K562 (cell line): ENCODE measurements at regions not wholly inside any gene's neighbourhood (a gene's known extent, or its start where the extent isn't known, plus 50 kb on each side); places are given as distances from the start of the nearest gene placed in this dataset.

Experiments
- ATAC-seq: fragments of 200-7000 bp; cut with Tn5 transposase; 3 replicates; pipeline ENCODE4 v1.9.1; 2020; ENCODE audit warnings: moderate library complexity
- BruUV-seq: library from RNA; stranded (reverse); fragments of 400-500 nt; replicated peaks from 2 replicates; lab custom pipeline; 2021; lab: Mats Ljungman, UMichigan
- CTCF ChIA-PET: fragments of 300-600 bp; formaldehyde crosslinking; extraction: SDS; loops from one replicate; lab custom pipeline; 2021; ENCODE audit warnings: low intra/inter-chr PET ratio; lab: Yijun Ruan, JAX
- POLR2A ChIA-PET: fragments of 300-600, 350-650 bp; sonication (Branson Sonifier 250); formaldehyde crosslinking; extraction: SDS; loops from one replicate; lab custom pipeline; 2021; ENCODE audit warnings: antibody characterized with exemption, inconsistent platforms; lab: Yijun Ruan, JAX
- DNase-seq, 4 experiments: peaks; one replicate each; pipeline versions ENCODE4 v3.0.0 to v3.0.0-alpha.2; 2011 to 2018; ENCODE audit warnings: low spot score in 3 of 4, mixed read lengths in 3 of 4; ENCODE audit errors: extremely low read depth in 1 of 4
- FAIRE-seq: peaks from 2 replicates; lab custom pipeline; 2011; peaks lifted over from hg19 to GRCh38; lab: Jason Lieb, UNC
- H2AFZ ChIP-seq: 2 replicates; pipeline ENCODE4 v1.6.0; 2011; ENCODE audit warnings: low read depth, low read length, control low read depth, inconsistent platforms
- H3K27ac ChIP-seq: fragments of 200-600 bp; 3 replicates; pipeline ENCODE4 v1.8.0; 2011; ENCODE audit warnings: low read depth, mild to moderate bottlenecking, control low read depth, inconsistent platforms, low read length, moderate library complexity, mixed read lengths; ENCODE audit errors: extremely low read depth
- H3K27me3 ChIP-seq, 2 experiments: fragments of 300-600 bp in 1 of 2; 2 replicates in 1 of 2; 3 replicates in 1 of 2; pipeline versions ENCODE4 v1.6.0 to v1.8.0; 2011; ENCODE audit warnings: inconsistent platforms in 2 of 2, low read length in 2 of 2, mild to moderate bottlenecking in 1 of 2, mixed read lengths in 1 of 2, moderate library complexity in 1 of 2; ENCODE audit not compliant: control insufficient read depth in 2 of 2, insufficient read depth in 2 of 2
- H3K36me3 ChIP-seq: fragments of 300-600 bp; 3 replicates; pipeline ENCODE4 v1.8.0; 2011; ENCODE audit warnings: mild to moderate bottlenecking, low read length, inconsistent platforms; ENCODE audit not compliant: control insufficient read depth, insufficient read depth
- H3K4me1 ChIP-seq, 2 experiments: fragments of 200-600 bp in 1 of 2; replicated peaks in 1 of 2; 2 replicates in 1 of 2; 3 replicates in 1 of 2; pipeline versions ENCODE4 v1.5.1 to v1.8.0; 2011; ENCODE audit warnings: inconsistent platforms in 2 of 2, low read length in 2 of 2, mild to moderate bottlenecking in 1 of 2, mixed read lengths in 1 of 2, moderate library complexity in 1 of 2; ENCODE audit not compliant: control insufficient read depth in 2 of 2, insufficient read depth in 2 of 2
- H3K4me2 ChIP-seq: 2 replicates; pipeline ENCODE4 v1.6.1; 2011; ENCODE audit warnings: low read length, control low read depth, inconsistent platforms, mixed read lengths; ENCODE audit not compliant: insufficient read depth
- H3K4me3 ChIP-seq: fragments of 200-600 bp; sonication (generic), shearing (Covaris generic); 2 replicates; pipeline ENCODE4 v1.5.1; 2016; ENCODE audit warnings: control low read depth, inconsistent platforms
- H3K79me2 ChIP-seq: fragments of 200-600 bp; 3 replicates; pipeline ENCODE4 v1.8.0; 2011; ENCODE audit warnings: low read length, inconsistent platforms; ENCODE audit not compliant: control insufficient read depth, insufficient read depth
- H3K9ac ChIP-seq, 2 experiments: 2 replicates each; pipeline versions ENCODE4 v1.6.0 to v1.6.1; 2011; ENCODE audit warnings: low read depth in 2 of 2, low read length in 2 of 2, control low read depth in 1 of 2, inconsistent platforms in 1 of 2, mild to moderate bottlenecking in 1 of 2, mixed read lengths in 1 of 2; ENCODE audit not compliant: insufficient read depth in 1 of 2
- H3K9me1 ChIP-seq: one replicate; pipeline ENCODE4 v1.6.0; 2011; ENCODE audit warnings: inconsistent platforms, mild to moderate bottlenecking, low read length, moderate library complexity; ENCODE audit not compliant: control insufficient read depth, insufficient read depth
- H3K9me3 ChIP-seq: replicated peaks from 2 replicates; pipeline ENCODE4 v1.5.1; 2011; ENCODE audit warnings: low read depth, low read length, inconsistent platforms; ENCODE audit not compliant: control insufficient read depth, insufficient read depth
- H4K20me1 ChIP-seq: replicated peaks from 2 replicates; pipeline ENCODE4 v1.6.1; 2011; ENCODE audit warnings: low read length, inconsistent platforms, mixed read lengths; ENCODE audit not compliant: control insufficient read depth, insufficient read depth
- ATF2 ChIP-seq: sonication (generic); formaldehyde crosslinking; IDR thresholded peaks from 2 replicates; pipeline ENCODE4 v1.8.1; 2022; ENCODE audit warnings: missing genetic modification reagents
- CTCFL ChIP-seq: IDR thresholded peaks from 2 replicates; pipeline ENCODE4 v1.6.1; 2011; ENCODE audit warnings: borderline replicate concordance, low read depth, mild to moderate bottlenecking, moderate library complexity, low read length; ENCODE audit not compliant: insufficient read depth, poor library complexity, severe bottlenecking
- CUX1 ChIP-seq: fragments of 200-800 bp; sonication (Bioruptor generic); IDR thresholded peaks from 2 replicates; pipeline ENCODE4 v1.6.1; 2016; ENCODE audit warnings: missing genetic modification characterization, missing compliant biosample characterization
- FOXO4 ChIP-seq: fragments of 450-650 bp; formaldehyde crosslinking; IDR thresholded peaks from 2 replicates; pipeline ENCODE4 v1.4.0; 2020; ENCODE audit warnings: mild to moderate bottlenecking, moderate library complexity
- LEF1 ChIP-seq: fragments of 450-650 bp; IDR thresholded peaks from 2 replicates; pipeline ENCODE4 v1.6.1; 2016; ENCODE audit warnings: mild to moderate bottlenecking
- NCOA4 ChIP-seq: fragments of 450-650 bp; IDR thresholded peaks from 2 replicates; pipeline ENCODE4 v1.6.1; 2018; ENCODE audit warnings: mild to moderate bottlenecking; ENCODE audit not compliant: partially characterized antibody
- NR4A1 ChIP-seq, 2 experiments: fragments of 250-450 bp in 1 of 2; fragments of 450-650 bp in 1 of 2; sonication (Bioruptor Pico) in 1 of 2; IDR thresholded peaks; 2 replicates each; pipeline versions ENCODE4 v1.4.0 to v1.6.1; 2016 to 2020; ENCODE audit warnings: mild to moderate bottlenecking in 2 of 2, missing compliant biosample characterization in 1 of 2, missing genetic modification characterization in 1 of 2, moderate library complexity in 1 of 2
- UBTF ChIP-seq, 2 experiments: IDR thresholded peaks; 2 replicates each; pipeline ENCODE4 v1.6.1; 2012; ENCODE audit warnings: improper control_type of control experiment in 2 of 2, low read depth in 2 of 2, low read length in 2 of 2, borderline replicate concordance in 1 of 2
- ZBTB17 ChIP-seq: fragments of 450-650 bp; formaldehyde crosslinking; IDR thresholded peaks from 2 replicates; pipeline ENCODE4 v1.4.0; 2020; ENCODE audit warnings: mild to moderate bottlenecking
- WGBS: fragments of 100-300 bp; shearing (Covaris generic); methylation state at CpG from one replicate; pipeline ENCODE4 v1.1.6; 2016; ENCODE audit warnings: low coverage, mixed read lengths; ENCODE audit not compliant: insufficient coverage; ENCODE audit errors: missing lambda C conversion rate; 5-methylcytosine and 5-hydroxymethylcytosine counted together
- in situ Hi-C: fragments of 300-500 bp; cut with MboI; formaldehyde crosslinking; loops from 4 replicates; pipeline ENCODE4 v1.15.0; 2018; ENCODE audit warnings: inconsistent platforms, mixed read lengths
- intact Hi-C: fragments of 100-400 bp; cut with micrococcal nuclease; formaldehyde crosslinking; loops from 2 replicates; pipeline ENCODE4 v1.14.2; 2022

- Histone ChIP-seq H3K9me3 (no peaks in the 10 kb centered on the region), H4K20me1 (no peaks in the 10 kb centered on the region), H3K36me3 (no peaks in the 10 kb centered on the region), H3K79me2 (no peaks in the 10 kb centered on the region), H3K4me2 (no peak overlapping the region), H3K9me1 (no peaks in the 10 kb centered on the region), H3K27me3 (no peaks in the 10 kb centered on the region), H3K9ac (no peak overlapping the region), H2AFZ (no peak overlapping the region), H3K27ac (no peak overlapping the region), H3K4me1 (no peaks in the 10 kb centered on the region), H3K4me3 (no peak overlapping the region)
- FAIRE-seq (no peak), DNase-seq (no peak), ATAC-seq (no peak)
- intact Hi-C loops (no loop called here), in situ Hi-C loops (no loop called here)
- CTCF ChIA-PET = no interaction called here
- BruUV-seq = no TSS peak
- WGBS = 0% methylated on average over 2 of the region's 6 CpGs
- POLR2A ChIA-PET = no interaction called here
- TF ChIP-seq UBTF (IDR thresholded peaks at IDR 0.05; ENCODE audit: borderline replicate concordance in 1 of 2, low read depth in 2 of 2, low read length in 2 of 2) = no peak
- TF ChIP-seq FOXO4 = no peak
- no peak for TF ChIP-seq CTCFL
- no peak for TF ChIP-seq CUX1
- no peak for TF ChIP-seq NR4A1 (CRISPR knock-in tag; IDR thresholded peaks at IDR 0.05)
- TF ChIP-seq NR4A1 (tag; IDR thresholded peaks at IDR 0.05) = no peak
- TF ChIP-seq LEF1 = no peak
- no peak for TF ChIP-seq ZBTB17 (CRISPR knock-in tag)
- TF ChIP-seq ATF2 (CRISPR knock-in tag) = no peak
- TF ChIP-seq NCOA4 = no peak
Measured at GRCh38 chrX:116930311-116930710, 467.5 kb upstream of the CT83 start.
